H54 (cell line): ENCODE measurements at regions not wholly inside any gene's neighbourhood (a gene's known extent, or its start where the extent isn't known, plus 50 kb on each side); places are given as distances from the start of the nearest gene placed in this dataset.

ENCODE experiments used
- DNase-seq: peaks from one replicate; pipeline ENCODE4 v3.0.0; 2011; ENCODE audit warnings: low spot score, mixed read lengths; ENCODE audit not compliant: insufficient read length
- FAIRE-seq: peaks from 3 replicates; lab custom pipeline; 2011; peaks lifted over from hg19 to GRCh38; lab: Jason Lieb, UNC
- POLR2A ChIP-seq: IDR thresholded peaks from 2 replicates; pipeline ENCODE4 v1.6.1; 2011; ENCODE audit warnings: low read depth, mild to moderate bottlenecking, low read length

DNA sequence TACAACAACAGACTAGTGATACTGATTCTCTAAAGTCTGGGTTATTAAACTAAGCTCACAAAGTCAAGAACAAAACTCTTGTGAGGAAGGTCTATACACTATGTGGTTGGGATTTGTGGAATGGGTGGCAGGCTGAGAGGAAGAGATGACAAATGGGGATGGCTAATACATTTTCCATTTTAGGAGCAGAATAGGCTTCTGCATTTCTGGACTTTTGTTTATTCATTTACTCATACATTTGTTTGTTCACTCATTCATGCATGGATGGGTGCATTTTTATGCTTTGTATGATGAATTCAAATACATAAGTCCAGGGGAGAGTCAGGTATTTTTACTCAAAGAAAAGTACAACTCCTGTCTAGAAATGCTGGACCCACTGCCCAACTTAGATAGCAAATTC, 637.4 kb upstream of the CDH2 start:
- no peak for TF ChIP-seq POLR2A
- FAIRE-seq (no peak), DNase-seq (no peak)

DNA sequence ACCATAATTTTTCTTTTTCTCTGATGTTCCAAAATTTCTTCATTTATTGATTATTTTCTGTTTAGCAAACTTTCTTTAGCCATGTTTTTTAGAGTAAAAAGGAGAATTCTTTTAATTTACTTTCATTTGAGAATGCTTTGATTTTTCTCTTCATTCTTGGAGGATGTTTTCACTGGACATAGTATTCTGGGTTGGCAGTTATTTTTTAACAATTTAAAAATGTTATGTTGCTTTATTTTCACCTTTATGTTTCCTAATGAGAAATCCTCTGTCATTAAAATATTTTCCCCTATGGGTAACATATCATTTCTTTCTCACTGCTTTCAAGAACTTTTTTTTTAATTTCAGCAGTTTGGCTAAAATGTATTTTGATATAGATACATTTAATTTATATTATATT, 631.4 kb upstream of the CDH2 start:
- no peak for FAIRE-seq
- DNase-seq: no peak
- no peak for TF ChIP-seq POLR2A

DNA sequence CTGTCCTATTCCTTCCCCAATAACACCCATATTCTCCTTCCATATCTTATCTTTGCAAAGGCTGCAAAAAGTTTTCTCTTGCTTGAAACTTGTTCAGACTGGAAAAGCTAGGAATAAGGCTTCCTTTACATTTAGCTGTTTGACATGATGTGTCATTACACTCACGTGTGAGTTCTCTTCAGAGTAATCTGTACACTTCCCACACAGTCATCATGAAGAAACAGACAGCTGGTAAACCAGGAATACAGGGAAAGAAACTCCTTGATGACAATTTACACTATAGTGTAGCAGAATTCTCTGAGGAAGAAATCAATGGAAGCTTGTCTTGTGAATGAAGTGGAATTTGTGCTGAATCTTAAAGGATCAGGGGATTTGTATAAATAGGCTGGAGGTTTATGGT, 628.6 kb upstream of the CDH2 start:
- FAIRE-seq: no peak
- no peak for TF ChIP-seq POLR2A
- no peak for DNase-seq

DNA sequence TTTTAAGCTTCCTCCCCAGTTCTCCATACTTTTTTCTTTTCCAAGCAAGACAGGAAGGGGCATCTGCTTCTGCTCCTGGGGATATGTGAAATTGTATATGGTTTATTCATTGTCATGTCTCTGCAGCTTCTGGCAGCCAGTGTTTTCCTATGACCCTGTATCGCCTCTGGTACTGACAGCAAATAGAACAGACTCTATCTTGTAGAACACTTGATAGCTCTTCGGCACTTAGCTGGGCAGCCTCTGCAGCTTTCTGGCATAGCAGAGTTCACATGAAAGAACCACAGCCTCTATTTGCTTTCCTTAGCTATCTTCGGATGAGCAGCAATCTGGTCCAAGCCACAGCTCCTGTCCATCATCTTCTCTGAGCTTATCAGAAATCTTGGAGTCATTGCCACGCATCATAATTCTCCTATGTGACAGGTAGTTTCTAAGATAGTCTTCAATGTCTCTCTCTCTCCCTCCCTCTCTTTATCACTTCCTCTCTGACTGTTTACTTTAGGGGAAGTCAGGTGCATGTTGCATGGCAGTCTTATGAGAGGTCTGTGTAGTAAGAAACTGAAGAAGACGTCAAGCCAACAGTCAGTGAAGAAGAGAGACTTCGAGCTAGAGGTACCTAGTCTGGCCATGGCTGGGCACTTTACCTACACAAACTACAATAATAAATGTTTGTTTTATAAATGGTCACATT, 627.7 kb upstream of the CDH2 start:
- DNase-seq (no peak), FAIRE-seq (no peak)
- no peak for TF ChIP-seq POLR2A

DNA sequence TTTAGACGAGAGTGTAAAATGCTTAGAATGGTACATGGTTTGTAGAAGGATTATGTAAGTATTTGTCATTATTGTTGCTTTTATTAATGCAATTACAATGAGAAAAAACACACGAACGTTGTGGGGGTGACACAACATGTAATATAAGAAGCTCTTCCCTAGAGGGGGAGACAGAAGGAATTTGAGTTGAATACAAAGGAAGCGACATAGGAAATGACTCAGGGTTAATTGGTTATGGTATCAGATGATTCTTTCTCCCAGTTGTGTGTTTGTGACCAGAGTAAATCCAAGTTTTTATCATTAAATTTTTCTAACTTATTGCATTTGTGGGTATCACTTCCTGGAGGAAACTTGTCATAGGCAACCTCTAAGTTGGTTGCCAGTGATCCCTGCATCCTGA, 625.6 kb upstream of the CDH2 start:
- FAIRE-seq (peak; percentile 6), DNase-seq (no peak)

DNA sequence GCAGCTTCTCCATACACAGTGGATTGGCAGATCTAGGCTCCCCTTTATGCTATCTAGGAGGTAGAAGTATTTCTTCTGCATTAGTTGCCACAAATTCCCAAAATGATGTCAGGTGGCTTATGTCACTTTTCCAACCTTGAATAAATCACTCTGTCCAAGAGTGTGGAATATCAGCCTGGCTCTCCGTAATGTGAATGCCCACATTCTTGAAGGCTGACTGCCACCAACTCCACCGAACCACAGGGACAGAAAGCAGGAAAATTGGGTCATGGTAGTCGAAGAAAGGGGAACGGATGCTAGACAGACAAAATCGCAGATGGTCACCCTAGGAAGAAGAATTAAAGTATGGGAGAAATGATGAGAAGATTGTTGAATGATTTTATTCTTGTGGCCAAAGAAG, 624.9 kb upstream of the CDH2 start:
- TF ChIP-seq POLR2A: no peak
- DNase-seq (no peak), FAIRE-seq (no peak)

More for the DNA sequence above, 625.6 kb upstream of the CDH2 start:
- no peak for TF ChIP-seq POLR2A

DNA sequence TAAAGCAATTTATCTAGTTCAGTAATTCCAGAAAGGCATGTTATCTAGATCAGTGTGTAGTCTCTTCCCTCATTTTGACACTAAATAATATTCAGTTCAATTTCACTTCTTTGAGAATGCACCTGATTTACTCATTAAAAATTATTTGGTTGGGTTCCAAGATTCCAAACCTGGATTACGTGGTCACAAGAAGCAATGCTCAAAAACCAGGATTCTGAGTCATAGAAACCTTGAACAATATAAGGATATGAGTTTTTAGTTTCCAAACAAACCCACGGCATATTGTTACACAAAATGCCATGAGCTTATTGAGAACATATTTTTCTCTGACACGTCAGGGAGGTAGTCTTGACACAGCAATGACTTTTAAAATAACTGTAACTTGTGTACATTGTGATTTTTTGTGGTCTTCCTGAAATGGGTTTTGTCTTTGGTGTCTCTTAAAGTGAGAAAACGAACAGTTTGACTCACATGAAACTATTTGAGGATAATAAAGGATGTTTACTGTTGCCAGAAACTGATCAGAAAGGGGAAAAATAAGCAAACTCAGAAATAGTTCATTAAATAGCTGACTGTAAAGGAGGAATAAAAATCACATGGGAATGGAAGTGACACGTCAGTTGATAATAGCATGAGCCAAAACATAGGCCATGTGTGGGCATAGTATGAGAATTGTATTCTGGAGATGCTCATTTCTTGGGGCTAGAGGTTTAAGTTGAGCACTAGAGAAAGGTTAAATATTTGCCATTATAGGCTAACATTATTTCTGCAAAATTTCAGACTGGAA, 617.7 kb upstream of the CDH2 start:
- TF ChIP-seq POLR2A: no peak
- FAIRE-seq (peak; percentile 83), DNase-seq (no peak)

DNA sequence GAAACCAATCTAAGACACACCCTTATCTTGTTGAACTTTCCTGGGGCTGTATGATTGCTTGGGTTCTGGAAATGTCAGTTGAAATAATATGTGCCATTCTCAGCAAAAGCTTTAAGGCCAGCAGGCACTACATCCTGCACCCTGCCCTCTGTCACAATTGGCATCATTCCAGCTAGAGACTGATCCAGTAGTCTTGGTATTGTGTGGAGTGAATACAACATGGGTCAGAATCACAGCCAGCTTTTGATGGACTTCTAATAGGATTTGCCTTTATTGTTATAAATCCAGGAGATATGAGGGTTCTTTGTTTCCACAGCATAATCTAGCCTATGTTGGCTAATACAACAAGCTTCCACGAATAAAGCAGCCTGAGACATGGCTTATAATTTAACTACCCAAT, 617.0 kb upstream of the CDH2 start:
- no peak for TF ChIP-seq POLR2A
- no peak for FAIRE-seq
- no peak for DNase-seq

DNA sequence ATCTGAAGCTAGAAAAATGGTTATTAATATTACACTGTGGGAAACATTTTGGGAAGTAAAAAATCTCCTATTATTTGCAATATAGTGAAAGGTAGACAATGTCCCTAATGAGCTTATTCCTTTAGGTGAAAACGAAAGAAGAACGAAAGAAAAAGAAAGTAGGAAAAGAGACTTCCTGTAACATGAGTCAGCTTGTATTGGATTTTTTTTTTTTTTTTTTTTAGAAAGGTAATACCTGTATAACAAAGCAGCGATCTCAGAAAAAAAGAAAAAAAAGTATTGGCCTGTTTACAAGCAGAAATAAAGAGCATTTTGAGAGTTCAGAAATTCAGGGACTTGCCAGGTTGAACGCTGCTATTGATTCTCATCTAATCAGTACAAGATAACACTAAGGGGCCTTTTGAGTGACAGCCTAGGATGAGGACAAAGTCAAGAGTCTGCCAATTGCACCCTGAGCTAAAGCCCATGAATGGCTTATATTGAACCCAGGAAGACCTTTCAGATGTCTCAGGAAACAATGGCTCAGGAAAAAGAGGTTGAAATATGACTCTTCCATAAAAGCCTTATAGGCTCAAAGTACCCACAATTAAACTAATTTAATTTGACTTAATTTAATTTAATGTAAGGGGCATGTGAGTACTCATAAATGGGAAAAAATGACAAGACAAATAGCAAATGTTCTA, 615.6 kb upstream of the CDH2 start:
- FAIRE-seq (no peak), DNase-seq (no peak)
- TF ChIP-seq POLR2A: no peak

DNA sequence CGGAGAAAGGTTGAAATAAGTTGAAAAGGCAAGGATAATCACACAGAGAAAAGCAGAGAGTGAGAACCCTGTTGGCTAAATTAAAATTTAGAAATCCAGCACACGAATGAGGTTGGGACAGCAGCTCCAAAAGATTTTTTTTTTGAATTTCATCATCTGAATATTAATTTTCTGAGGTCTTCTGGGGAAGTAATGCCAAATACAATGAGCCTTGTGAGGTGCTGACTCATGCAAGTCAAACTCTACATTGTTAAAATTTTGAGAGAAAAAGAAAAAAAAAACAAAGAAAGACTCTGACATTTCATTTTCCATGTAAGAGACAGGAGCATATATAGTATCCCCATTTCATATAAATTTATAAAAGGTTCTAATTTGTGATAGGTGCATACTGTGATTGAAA, 614.2 kb upstream of the CDH2 start:
- no peak for DNase-seq
- no peak for TF ChIP-seq POLR2A
- FAIRE-seq: no peak

DNA sequence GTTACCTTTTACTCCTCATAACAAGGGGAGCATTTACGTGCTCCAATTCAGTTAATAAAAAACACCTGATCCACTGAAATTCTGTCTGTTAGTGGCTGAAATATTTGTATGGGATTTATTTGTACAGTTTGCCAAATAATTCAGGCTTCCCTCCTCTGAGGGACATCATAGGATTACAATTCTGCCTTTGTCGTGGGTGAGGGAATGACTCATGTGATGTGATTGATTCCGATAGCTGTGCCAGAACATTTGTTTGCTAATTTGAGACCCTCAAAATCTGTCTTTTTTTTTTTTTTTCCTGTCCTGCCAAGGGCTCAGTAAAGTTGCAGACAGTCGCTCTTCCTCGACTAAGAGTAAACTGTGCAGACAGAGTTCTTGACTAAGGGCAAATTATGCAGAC, 612.6 kb upstream of the CDH2 start:
- no peak for TF ChIP-seq POLR2A
- FAIRE-seq (no peak), DNase-seq (no peak)

DNA sequence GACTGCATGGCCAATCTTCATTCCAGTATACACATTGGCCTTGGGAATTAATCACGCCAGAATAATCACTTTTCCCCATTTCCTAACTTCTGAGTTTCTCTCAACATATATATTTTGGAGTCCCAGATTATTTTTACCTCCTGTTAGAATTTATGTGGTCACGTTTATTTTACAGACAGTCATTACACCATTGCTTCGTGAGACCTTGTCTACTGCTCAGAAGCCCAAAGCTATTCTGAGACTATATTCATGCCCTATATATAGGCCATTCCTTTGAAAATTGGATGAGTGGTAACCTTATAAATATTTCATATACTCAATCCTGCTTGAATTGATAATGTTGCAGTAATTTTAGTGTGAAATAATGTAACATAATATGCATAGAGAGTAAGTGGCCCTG, 610.0 kb upstream of the CDH2 start:
- FAIRE-seq (no peak), DNase-seq (no peak)
- TF ChIP-seq POLR2A: no peak

DNA sequence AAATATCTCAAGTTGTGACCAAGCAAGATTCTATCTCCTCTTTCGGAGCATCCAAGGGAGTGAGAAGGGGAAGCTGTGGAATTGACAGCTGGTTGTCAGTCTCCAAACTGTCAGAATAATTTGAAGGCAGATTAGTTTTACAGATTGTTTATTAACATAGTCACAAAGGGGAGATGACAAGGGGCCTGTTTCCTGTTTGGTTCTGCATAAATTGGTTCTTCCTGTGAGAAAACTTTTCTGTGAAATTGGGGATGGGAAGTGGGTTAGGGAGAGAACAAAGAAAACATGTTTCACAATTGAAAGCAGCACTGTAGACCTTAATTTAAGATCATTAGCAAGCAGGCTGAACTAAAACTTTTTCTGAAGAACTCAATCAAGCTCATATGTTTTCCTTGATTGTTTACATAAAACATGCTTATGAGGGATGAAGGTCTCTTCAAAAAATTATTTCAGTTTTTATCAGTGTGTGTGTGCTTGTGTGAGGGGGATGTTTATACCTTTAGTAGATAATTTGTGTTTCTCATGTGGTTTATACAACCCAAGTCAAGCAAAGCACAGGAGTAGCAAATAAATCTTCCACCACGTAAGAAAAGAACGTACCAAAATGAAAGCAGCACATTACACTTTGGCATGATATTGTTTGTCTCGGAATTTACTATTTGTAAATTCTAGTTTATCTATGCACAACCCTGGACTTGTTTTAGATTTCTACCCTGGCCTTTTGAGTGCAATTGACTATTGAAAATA, 604.9 kb upstream of the CDH2 start:
- DNase-seq (no peak), FAIRE-seq (no peak)
- no peak for TF ChIP-seq POLR2A

DNA sequence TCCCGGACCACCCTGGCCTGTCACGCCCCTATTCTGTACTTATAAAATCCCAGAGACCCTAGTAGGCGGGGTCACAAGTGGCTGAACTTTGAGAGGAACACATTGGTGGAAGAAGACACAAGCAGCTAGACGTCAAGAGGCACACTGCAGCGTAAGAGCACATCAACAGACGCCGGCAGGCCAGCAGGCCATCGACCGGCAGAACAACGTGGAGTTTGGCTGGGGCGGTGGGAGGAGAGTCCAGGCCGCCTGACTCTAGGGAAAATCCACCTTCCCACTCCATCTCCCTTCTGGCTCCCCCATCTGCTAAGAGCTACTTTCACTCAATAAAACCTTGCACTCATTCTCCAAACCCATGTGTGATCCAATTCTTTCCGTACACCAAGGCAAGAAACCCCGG, 601.8 kb upstream of the CDH2 start:
- TF ChIP-seq POLR2A: no peak
- FAIRE-seq (no peak), DNase-seq (no peak)

DNA sequence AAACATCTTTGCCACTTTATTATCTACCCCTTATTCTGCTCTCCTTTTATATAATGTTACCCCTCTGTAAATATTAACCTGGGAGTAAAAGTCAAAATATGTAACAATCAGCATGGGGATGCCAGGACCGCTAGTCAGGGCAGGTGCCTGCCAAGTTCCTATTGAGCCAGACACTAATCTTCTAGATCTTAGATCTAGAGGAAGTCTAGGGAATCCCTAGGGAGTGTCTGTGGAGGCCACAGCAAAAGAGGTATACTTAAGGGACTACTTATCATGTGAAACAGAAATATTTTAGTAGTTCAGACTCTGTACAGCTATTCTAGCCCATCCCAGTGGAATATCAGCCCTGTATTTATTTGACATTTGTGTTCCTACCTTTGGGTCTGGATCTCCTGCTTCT, 600.8 kb upstream of the CDH2 start:
- DNase-seq: no peak
- TF ChIP-seq POLR2A: no peak
- no peak for FAIRE-seq
